Smooth muscle cell (in vitro differentiated cells): ENCODE measurements at regions not wholly inside any gene's neighbourhood (a gene's known extent, or its start where the extent isn't known, plus 50 kb on each side); places are given as distances from the start of the nearest gene placed in this dataset.

Experiments used
- DNase-seq: peaks from one replicate; lab custom pipeline; 2025; ENCODE audit not compliant: unreplicated experiment; lab: John Stamatoyannopoulos, UW
- H2AFZ ChIP-seq: fragments of 200-600 bp; sonication (generic); 2 replicates; pipeline ENCODE4 v1.6.0; 2016; ENCODE audit warnings: antibody characterized with exemption, low read depth, mild to moderate bottlenecking
- H3F3A ChIP-seq: fragments of 200-600 bp; sonication (generic); 2 replicates; pipeline ENCODE4 v1.6.0; 2017; ENCODE audit warnings: antibody characterized with exemption, low read depth
- H3K27ac ChIP-seq: fragments of 200-600 bp; sonication (generic); 2 replicates; pipeline ENCODE4 v1.5.1; 2016; ENCODE audit warnings: low read depth, mild to moderate bottlenecking
- H3K27me3 ChIP-seq: fragments of 200-600 bp; sonication (generic); 2 replicates; pipeline ENCODE4 v1.6.1; 2016; ENCODE audit warnings: low read depth, mild to moderate bottlenecking
- H3K36me3 ChIP-seq: fragments of 200-600 bp; sonication (generic); 2 replicates; pipeline ENCODE4 v1.5.1; 2016; ENCODE audit warnings: low read depth
- H3K4me1 ChIP-seq: fragments of 200-600 bp; sonication (generic); 2 replicates; pipeline ENCODE4 v1.5.1; 2016; ENCODE audit warnings: low read depth
- H3K4me2 ChIP-seq: fragments of 200-600 bp; sonication (generic); 2 replicates; pipeline ENCODE4 v1.6.0; 2016; ENCODE audit warnings: mild to moderate bottlenecking
- H3K4me3 ChIP-seq: fragments of 200-600 bp; sonication (generic); 2 replicates; pipeline ENCODE4 v1.5.1; 2016; ENCODE audit warnings: mild to moderate bottlenecking
- H3K79me2 ChIP-seq: fragments of 200-600 bp; sonication (generic); 2 replicates; pipeline ENCODE4 v1.6.0; 2016; ENCODE audit warnings: low read depth, mild to moderate bottlenecking
- H3K9ac ChIP-seq: fragments of 200-600 bp; sonication (generic); 2 replicates; pipeline ENCODE4 v1.6.0; 2016; ENCODE audit warnings: low read depth
- H3K9me3 ChIP-seq: fragments of 200-600 bp; sonication (generic); replicated peaks from 2 replicates; pipeline ENCODE4 v1.5.1; 2016; ENCODE audit warnings: low read depth
- H4K20me1 ChIP-seq: fragments of 200-600 bp; sonication (generic); 2 replicates; pipeline ENCODE4 v1.6.0; 2016; ENCODE audit warnings: low read depth
- CTCF ChIP-seq: fragments of 200-600 bp; sonication (generic); IDR thresholded peaks from 2 replicates; pipeline ENCODE4 v1.5.1; 2017; ENCODE audit warnings: borderline replicate concordance, mild to moderate bottlenecking, antibody characterized with exemption; ENCODE audit not compliant: insufficient read depth, poor library complexity, severe bottlenecking
- WGBS: methylation state at CpG from one replicate; pipeline ENCODE4 v1.1.7; 2016; ENCODE audit warnings: low lambda C conversion rate; 5-methylcytosine and 5-hydroxymethylcytosine counted together

GRCh38 chr7:25279705-25280104, 51.4 kb upstream of the NPVF start:
- H3K4me1 ChIP-seq: no peaks in the 10 kb centered on the region
- H3K4me2 ChIP-seq: no peak overlapping the region
- TF ChIP-seq CTCF: no peak
- no peaks in the 10 kb centered on the region for H3K9me3 ChIP-seq
- no peaks in the 10 kb centered on the region for H3K36me3 ChIP-seq
- DNase-seq: no peak
- H3K9ac ChIP-seq: no peak overlapping the region
- no peak overlapping the region for H2AFZ ChIP-seq
- 89% methylated on average over 4 of the region's 4 CpGs for WGBS
- no peak overlapping the region for H3K4me3 ChIP-seq
- H3K79me2 ChIP-seq: no peaks in the 10 kb centered on the region
- H3K27me3 ChIP-seq: no peaks in the 10 kb centered on the region
- H4K20me1 ChIP-seq: no peaks in the 10 kb centered on the region
- no peaks in the 10 kb centered on the region for H3F3A ChIP-seq
- H3K27ac ChIP-seq: no peak overlapping the region

GRCh38 chr7:25280181-25280580, 51.9 kb upstream of the NPVF start:
- no peaks in the 10 kb centered on the region for H3K9me3 ChIP-seq
- H3K27me3 ChIP-seq: no peaks in the 10 kb centered on the region
- no peaks in the 10 kb centered on the region for H3K4me1 ChIP-seq
- H3K4me3 ChIP-seq: no peak overlapping the region
- H3K27ac ChIP-seq: no peak overlapping the region
- no peak overlapping the region for H3K4me2 ChIP-seq
- no peaks in the 10 kb centered on the region for H4K20me1 ChIP-seq
- WGBS: 83% methylated on average over 3 of the region's 3 CpGs
- H3F3A ChIP-seq: no peaks in the 10 kb centered on the region
- H2AFZ ChIP-seq: no peak overlapping the region
- no peaks in the 10 kb centered on the region for H3K36me3 ChIP-seq
- H3K9ac ChIP-seq: no peak overlapping the region
- no peak for DNase-seq
- no peaks in the 10 kb centered on the region for H3K79me2 ChIP-seq
- TF ChIP-seq CTCF: no peak

- Histone ChIP-seq H3K27me3 (no peaks in the 10 kb centered on the region), H3K9ac (no peak overlapping the region), H3K4me3 (no peak overlapping the region), H3K36me3 (no peaks in the 10 kb centered on the region), H3K27ac (no peak overlapping the region), H2AFZ (no peak overlapping the region), H3F3A (no peaks in the 10 kb centered on the region), H4K20me1 (no peaks in the 10 kb centered on the region), H3K79me2 (no peaks in the 10 kb centered on the region), H3K9me3 (no peaks in the 10 kb centered on the region), H3K4me1 (no peaks in the 10 kb centered on the region), H3K4me2 (no peak overlapping the region)
- WGBS: 84% methylated on average over 8 of the region's 8 CpGs
- DNase-seq: no peak
- TF ChIP-seq CTCF: no peak
Observed at GRCh38 chr7:25282194-25282593, 53.9 kb upstream of the NPVF start.

GRCh38 chr7:25286756-25287155, 58.5 kb upstream of the NPVF start:
- no peak for TF ChIP-seq CTCF
- Histone ChIP-seq H3F3A (no peaks in the 10 kb centered on the region), H3K27me3 (no peaks in the 10 kb centered on the region), H3K36me3 (no peaks in the 10 kb centered on the region), H3K79me2 (no peaks in the 10 kb centered on the region), H3K27ac (no peak overlapping the region), H3K4me1 (no peaks in the 10 kb centered on the region), H3K9ac (no peak overlapping the region), H3K4me3 (no peak overlapping the region), H2AFZ (no peak overlapping the region), H3K4me2 (no peak overlapping the region), H4K20me1 (no peaks in the 10 kb centered on the region), H3K9me3 (no peaks in the 10 kb centered on the region)
- no peak for DNase-seq
